PFSK-1 (cell line): ENCODE measurements at regions not wholly inside any gene's neighbourhood (a gene's known extent, or its start where the extent isn't known, plus 50 kb on each side); places are given as distances from the start of the nearest gene placed in this dataset.

Experiments used
- FOXP2 ChIP-seq: optimal IDR thresholded peaks from 2 replicates; pipeline ENCODE3; 2011; ENCODE audit warnings: borderline replicate concordance, control low read depth, inconsistent platforms; ENCODE audit not compliant: insufficient read depth; ENCODE audit errors: extremely low read length, extremely low read depth
- POLR2AphosphoS5 ChIP-seq: IDR thresholded peaks from 2 replicates; pipeline ENCODE4 v1.6.1; 2012; ENCODE audit warnings: low read depth, mild to moderate bottlenecking, control low read depth, low read length, moderate library complexity
- SIN3A ChIP-seq: IDR thresholded peaks from 2 replicates; pipeline ENCODE4 v1.6.1; 2012; ENCODE audit warnings: mild to moderate bottlenecking, low read length, moderate library complexity, borderline replicate concordance; ENCODE audit not compliant: insufficient read depth
- TAF1 ChIP-seq: IDR thresholded peaks from 2 replicates; pipeline ENCODE4 v1.6.1; 2012; ENCODE audit warnings: low read length, control low read depth, borderline replicate concordance; ENCODE audit not compliant: insufficient read depth
- TF ChIP-seq, protein P1 (sequence below), 2 experiments: IDR thresholded peaks; 2 replicates each; pipeline versions ENCODE4 v1.6.1 to v1.8.0; 2011 to 2012; ENCODE audit warnings: low read depth in 2 of 2, low read length in 2 of 2, control low read depth in 1 of 2, inconsistent platforms in 1 of 2, mild to moderate bottlenecking in 1 of 2, moderate library complexity in 1 of 2; ENCODE audit not compliant: insufficient read depth in 1 of 2

DNA sequence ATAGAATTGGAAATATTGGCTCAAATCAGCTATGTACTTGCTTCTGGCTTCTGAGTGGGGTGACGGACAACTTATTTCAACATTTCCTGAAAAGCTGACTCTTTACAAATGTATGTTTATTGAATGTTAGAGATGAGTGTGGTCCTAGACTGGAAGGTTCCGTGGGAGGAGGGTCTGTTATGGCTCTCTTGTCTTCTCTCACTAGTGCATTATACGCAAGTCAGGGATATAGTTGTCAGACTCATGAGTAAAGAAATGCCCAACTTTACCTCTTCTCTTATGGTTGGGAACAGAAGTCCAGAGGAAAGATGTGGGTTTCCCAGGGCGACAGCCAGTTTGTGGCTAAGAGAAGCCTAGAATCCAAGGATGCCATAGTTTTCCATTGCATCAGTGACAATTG lies 839.3 kb upstream of the WWC1 start:
- TF ChIP-seq, protein P1, sequence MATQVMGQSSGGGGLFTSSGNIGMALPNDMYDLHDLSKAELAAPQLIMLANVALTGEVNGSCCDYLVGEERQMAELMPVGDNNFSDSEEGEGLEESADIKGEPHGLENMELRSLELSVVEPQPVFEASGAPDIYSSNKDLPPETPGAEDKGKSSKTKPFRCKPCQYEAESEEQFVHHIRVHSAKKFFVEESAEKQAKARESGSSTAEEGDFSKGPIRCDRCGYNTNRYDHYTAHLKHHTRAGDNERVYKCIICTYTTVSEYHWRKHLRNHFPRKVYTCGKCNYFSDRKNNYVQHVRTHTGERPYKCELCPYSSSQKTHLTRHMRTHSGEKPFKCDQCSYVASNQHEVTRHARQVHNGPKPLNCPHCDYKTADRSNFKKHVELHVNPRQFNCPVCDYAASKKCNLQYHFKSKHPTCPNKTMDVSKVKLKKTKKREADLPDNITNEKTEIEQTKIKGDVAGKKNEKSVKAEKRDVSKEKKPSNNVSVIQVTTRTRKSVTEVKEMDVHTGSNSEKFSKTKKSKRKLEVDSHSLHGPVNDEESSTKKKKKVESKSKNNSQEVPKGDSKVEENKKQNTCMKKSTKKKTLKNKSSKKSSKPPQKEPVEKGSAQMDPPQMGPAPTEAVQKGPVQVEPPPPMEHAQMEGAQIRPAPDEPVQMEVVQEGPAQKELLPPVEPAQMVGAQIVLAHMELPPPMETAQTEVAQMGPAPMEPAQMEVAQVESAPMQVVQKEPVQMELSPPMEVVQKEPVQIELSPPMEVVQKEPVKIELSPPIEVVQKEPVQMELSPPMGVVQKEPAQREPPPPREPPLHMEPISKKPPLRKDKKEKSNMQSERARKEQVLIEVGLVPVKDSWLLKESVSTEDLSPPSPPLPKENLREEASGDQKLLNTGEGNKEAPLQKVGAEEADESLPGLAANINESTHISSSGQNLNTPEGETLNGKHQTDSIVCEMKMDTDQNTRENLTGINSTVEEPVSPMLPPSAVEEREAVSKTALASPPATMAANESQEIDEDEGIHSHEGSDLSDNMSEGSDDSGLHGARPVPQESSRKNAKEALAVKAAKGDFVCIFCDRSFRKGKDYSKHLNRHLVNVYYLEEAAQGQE (IDR thresholded peaks at IDR 0.05; ENCODE audit: insufficient read depth in 1 of 2, low read depth in 2 of 2, low read length in 2 of 2), result no peak
- TF ChIP-seq POLR2AphosphoS5, result no peak
- no peak for TF ChIP-seq TAF1
- TF ChIP-seq FOXP2, result no peak
- no peak for TF ChIP-seq SIN3A

DNA sequence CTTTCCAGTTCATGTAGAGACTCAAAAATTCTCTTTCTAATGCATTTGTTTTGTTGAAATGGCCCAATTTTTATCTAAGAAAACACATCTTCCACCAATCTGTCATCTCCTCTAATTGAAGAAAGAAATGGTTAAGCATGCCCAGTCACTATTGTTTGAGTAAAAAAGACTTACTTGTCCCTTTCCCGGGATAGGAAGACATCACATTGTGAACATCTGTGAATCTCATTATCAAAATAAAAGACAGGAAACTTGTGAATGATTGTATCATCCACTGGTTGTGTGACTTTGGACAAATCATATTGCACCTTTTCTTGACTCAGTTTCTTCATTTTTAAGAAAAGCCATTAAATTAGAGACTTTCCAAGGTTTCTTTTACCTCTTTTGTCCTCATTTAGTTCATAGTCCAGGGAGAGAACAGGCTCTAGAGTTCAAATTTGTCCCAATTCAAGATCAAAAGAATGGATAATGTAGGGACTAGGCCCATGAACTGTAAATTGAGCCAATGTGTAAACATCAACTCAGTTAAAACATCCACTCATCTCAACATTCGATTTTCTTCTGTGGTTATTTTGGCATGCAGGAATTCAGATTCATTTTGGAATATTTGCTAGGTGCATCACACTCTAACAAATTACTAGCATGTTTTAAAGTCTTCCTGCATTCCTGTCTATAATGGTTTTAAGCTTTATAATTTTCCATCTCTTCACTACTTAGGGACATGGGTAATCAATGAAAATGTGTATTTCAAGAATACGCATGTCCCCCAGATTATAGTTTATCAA lies 838.0 kb upstream of the WWC1 start:
- TF ChIP-seq SIN3A (no peak), FOXP2 (no peak), POLR2AphosphoS5 (no peak), TAF1 (no peak)
- TF ChIP-seq, protein P1 (IDR thresholded peaks at IDR 0.05; ENCODE audit: insufficient read depth in 1 of 2, low read depth in 2 of 2, low read length in 2 of 2), result no peak

GRCh38 chr5:167458412-167458811 lies 833.0 kb upstream of the WWC1 start:
- TF ChIP-seq TAF1 (no peak), SIN3A (no peak), FOXP2 (no peak), POLR2AphosphoS5 (no peak)
- TF ChIP-seq, protein P1 (IDR thresholded peaks at IDR 0.05; ENCODE audit: insufficient read depth in 1 of 2, low read depth in 2 of 2, low read length in 2 of 2), result no peak

GRCh38 chr5:167460449-167461020 lies 830.9 kb upstream of the WWC1 start:
- TF ChIP-seq, protein P1 (IDR thresholded peaks at IDR 0.05; ENCODE audit: insufficient read depth in 1 of 2, low read depth in 2 of 2, low read length in 2 of 2), result no peak
- no peak for TF ChIP-seq POLR2AphosphoS5
- TF ChIP-seq TAF1, result no peak
- TF ChIP-seq FOXP2, result no peak
- TF ChIP-seq SIN3A, result no peak
